ENCODE measurements at regions not wholly inside any gene's neighbourhood (a gene's known extent, or its start where the extent isn't known, plus 50 kb on each side); places are given as distances from the start of the nearest gene placed in this dataset.

- intact Hi-C loops (cut with micrococcal nuclease): loop anchor here (10.0 kb wide), 1 partner anchor 169 kb away; no protein-coding TSS in a partner anchor
- no peak overlapping the region for H3K4me3 ChIP-seq (ENCODE audit: low read length)
- no peaks in the 10 kb centered on the region for H3K9me2 ChIP-seq (replicated peaks; ENCODE audit: low read length)
- no TSS peak for BruUV-seq (replicated peaks)
- no peak overlapping the region for H2AFZ ChIP-seq (ENCODE audit: low read length)
- no peak overlapping the region for H3K9ac ChIP-seq (ENCODE audit: low read length)
- H3K27ac ChIP-seq (ENCODE audit: low read length): no peak overlapping the region
- peaks cover 68% of the 10 kb centered on the region for H3K27me3 ChIP-seq (ENCODE audit: low read length)
- TF ChIP-seq CTCF (conservative IDR thresholded peaks at IDR 0.05; ENCODE audit: low read depth, low read length) (no peak), EZH2phosphoT487 (IDR thresholded peaks at IDR 0.05; ENCODE audit: borderline replicate concordance, low read length) (no peak), EZH2 (IDR thresholded peaks at IDR 0.05; ENCODE audit: low read length, unreplicated experiment) (no peak)
- no peaks in the 10 kb centered on the region for H3K9me3 ChIP-seq (ENCODE audit: low read length)
- no peak overlapping the region for H3K4me2 ChIP-seq (ENCODE audit: low read length)
- H3K79me2 ChIP-seq (ENCODE audit: low read length): no peaks in the 10 kb centered on the region
- no peaks in the 10 kb centered on the region for H3K36me3 ChIP-seq (ENCODE audit: low read depth, low read length)
- ATAC-seq: peak; percentile 29
- peak; percentile 81 for DNase-seq
- no peaks in the 10 kb centered on the region for H3F3A ChIP-seq (ENCODE audit: low read length, unreplicated experiment)
- H4K20me1 ChIP-seq (ENCODE audit: low read length): no peaks in the 10 kb centered on the region
- POLR2A ChIA-PET (ENCODE audit: unreplicated experiment): no interaction called here
- peaks cover 12% of the 10 kb centered on the region for H3K4me1 ChIP-seq (ENCODE audit: insufficient read depth, low read length)
- CTCF ChIA-PET: no interaction called here
Measured at GRCh38 chr10:78383378-78384048, 349.9 kb downstream of the RPS24 start.

DNA sequence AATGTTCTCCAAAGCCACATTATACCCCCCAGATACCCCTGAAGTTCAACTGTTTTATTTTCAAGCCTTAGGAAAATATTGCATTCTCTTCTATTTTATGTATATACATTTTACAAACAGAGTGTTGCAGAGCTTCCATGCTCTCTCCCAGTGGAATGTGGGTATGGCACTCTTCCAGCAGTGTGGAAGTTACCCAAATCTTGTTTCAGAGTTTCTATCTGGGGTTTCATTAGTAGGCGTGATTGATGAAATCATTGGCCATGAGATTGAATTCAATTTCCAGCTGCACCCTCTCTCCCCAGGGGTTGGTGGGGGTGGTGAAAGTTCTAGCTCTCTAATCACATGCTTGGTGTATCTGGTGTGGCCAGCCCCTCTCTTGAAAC lies 350.4 kb downstream of the RPS24 start:
- H3F3A ChIP-seq (ENCODE audit: low read length, unreplicated experiment): no peaks in the 10 kb centered on the region

More for the DNA sequence above, 350.4 kb downstream of the RPS24 start:
- H2AFZ ChIP-seq (ENCODE audit: low read length): no peak overlapping the region
- TF ChIP-seq CTCF (conservative IDR thresholded peaks at IDR 0.05; ENCODE audit: low read depth, low read length) (no peak), EZH2 (IDR thresholded peaks at IDR 0.05; ENCODE audit: low read length, unreplicated experiment) (no peak), EZH2phosphoT487 (IDR thresholded peaks at IDR 0.05; ENCODE audit: borderline replicate concordance, low read length) (no peak)
- CTCF ChIA-PET: no interaction called here
- ATAC-seq (no peak), DNase-seq (no peak)
- peaks cover 12% of the 10 kb centered on the region for H3K4me1 ChIP-seq (ENCODE audit: insufficient read depth, low read length)
- H3K9ac ChIP-seq (ENCODE audit: low read length): no peak overlapping the region
- POLR2A ChIA-PET (ENCODE audit: unreplicated experiment): no interaction called here
- no peak overlapping the region for H3K4me2 ChIP-seq (ENCODE audit: low read length)
- no peaks in the 10 kb centered on the region for H3K9me2 ChIP-seq (replicated peaks; ENCODE audit: low read length)
- intact Hi-C loops (cut with micrococcal nuclease): loop anchor here (10.0 kb wide), 1 partner anchor 169 kb away; no protein-coding TSS in a partner anchor
- H4K20me1 ChIP-seq (ENCODE audit: low read length): no peaks in the 10 kb centered on the region
- no peaks in the 10 kb centered on the region for H3K9me3 ChIP-seq (ENCODE audit: low read length)
- peaks cover 68% of the 10 kb centered on the region for H3K27me3 ChIP-seq (ENCODE audit: low read length)
- H3K79me2 ChIP-seq (ENCODE audit: low read length): no peaks in the 10 kb centered on the region
- no TSS peak for BruUV-seq (replicated peaks)
- no peaks in the 10 kb centered on the region for H3K36me3 ChIP-seq (ENCODE audit: low read depth, low read length)
- no peak overlapping the region for H3K27ac ChIP-seq (ENCODE audit: low read length)
- H3K4me3 ChIP-seq (ENCODE audit: low read length): no peak overlapping the region

Measured in PC-3 (cell line).